ENCODE measurements at regions not wholly inside any gene's neighbourhood (a gene's known extent, or its start where the extent isn't known, plus 50 kb on each side); places are given as distances from the start of the nearest gene placed in this dataset.
"Not testable (repeated sequence)": the region's sequence is repeated elsewhere in the genome, so short reads cannot be mapped to it uniquely, and the experiment has no call there.

- no peak for FAIRE-seq
Measured at GRCh38 chr10:108638225-108638624, 1285.1 kb downstream of the XPNPEP1 start.

- FAIRE-seq: no peak
Measured at GRCh38 chr10:108633046-108633445, 1290.3 kb downstream of the XPNPEP1 start.

- FAIRE-seq: no peak
Measured at GRCh38 chr10:108632144-108632543, 1291.2 kb downstream of the XPNPEP1 start.

GRCh38 chr10:108631332-108631731 lies 1292.0 kb downstream of the XPNPEP1 start:
- no peak for FAIRE-seq

- no peak for FAIRE-seq
Measured at GRCh38 chr10:108629834-108630233, 1293.5 kb downstream of the XPNPEP1 start.

GRCh38 chr10:108624052-108624451 lies 1299.3 kb downstream of the XPNPEP1 start:
- no peak for FAIRE-seq

GRCh38 chr10:108620821-108621534 lies 1302.3 kb downstream of the XPNPEP1 start:
- no peak for FAIRE-seq

GRCh38 chr10:108616559-108617285 lies 1306.6 kb downstream of the XPNPEP1 start:
- FAIRE-seq: no peak

- FAIRE-seq: no peak
Measured at GRCh38 chr10:108615576-108616320, 1307.6 kb downstream of the XPNPEP1 start.

- FAIRE-seq: no peak
Measured at GRCh38 chr10:108612485-108612884, 1310.8 kb downstream of the XPNPEP1 start.

GRCh38 chr10:108608860-108609259 lies 1314.5 kb downstream of the XPNPEP1 start:
- no peak for FAIRE-seq

- no peak for FAIRE-seq
Measured at GRCh38 chr10:108601851-108602250, 1321.5 kb downstream of the XPNPEP1 start.

GRCh38 chr10:108600511-108600910 lies 1322.8 kb downstream of the XPNPEP1 start:
- not testable (repeated sequence) for FAIRE-seq

- not testable (repeated sequence) for FAIRE-seq
Measured at GRCh38 chr10:108599317-108599716, 1324.0 kb downstream of the XPNPEP1 start.

- no peak for FAIRE-seq
Measured at GRCh38 chr10:108598831-108599230, 1324.5 kb downstream of the XPNPEP1 start.

GRCh38 chr10:108598320-108598695 lies 1325.0 kb downstream of the XPNPEP1 start:
- no peak for FAIRE-seq

- FAIRE-seq: no peak
Measured at GRCh38 chr10:108597657-108598319, 1325.5 kb downstream of the XPNPEP1 start.

GRCh38 chr10:108597031-108597430 lies 1326.3 kb downstream of the XPNPEP1 start:
- no peak for FAIRE-seq

- FAIRE-seq: no peak
Measured at GRCh38 chr10:108592956-108593355, 1330.4 kb downstream of the XPNPEP1 start.

- FAIRE-seq: no peak
Measured at GRCh38 chr10:108591417-108591816, 1331.9 kb downstream of the XPNPEP1 start.

- no peak for FAIRE-seq
Measured at GRCh38 chr10:108586424-108586823, 1336.9 kb downstream of the XPNPEP1 start.

- FAIRE-seq: no peak
Measured at GRCh38 chr10:108583877-108584276, 1339.4 kb downstream of the XPNPEP1 start.

GRCh38 chr10:108582888-108583287 lies 1340.4 kb downstream of the XPNPEP1 start:
- no peak for FAIRE-seq

All from colon (tissue), 2 donors.